ENCODE measurements at regions not wholly inside any gene's neighbourhood (a gene's known extent, or its start where the extent isn't known, plus 50 kb on each side); places are given as distances from the start of the nearest gene placed in this dataset.
"Not testable (repeated sequence)": the region's sequence is repeated elsewhere in the genome, so short reads cannot be mapped to it uniquely, and the experiment has no call there.

DNA sequence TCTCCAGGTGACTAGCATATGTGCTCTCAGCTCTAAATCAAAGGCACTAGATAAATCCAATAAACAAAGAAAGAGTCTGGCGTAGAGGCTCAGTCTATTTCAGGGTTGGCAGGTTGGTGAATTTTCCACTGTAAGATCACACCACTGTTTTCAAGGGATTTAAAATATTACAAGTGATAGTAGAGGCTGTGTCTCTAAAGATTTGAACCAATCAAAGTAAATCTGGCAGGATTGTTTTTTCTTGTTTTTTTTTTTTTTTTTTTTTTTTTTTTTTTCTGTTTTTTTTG, 67.4 kb downstream of the MRPL57 start:
- not testable (repeated sequence) for H3K36me3 ChIP-seq (ENCODE audit: insufficient read depth); H3K27ac ChIP-seq (ENCODE audit: low read depth); DNase-seq (ENCODE audit: extremely low spot score); H3K4me1 ChIP-seq (ENCODE audit: insufficient read depth); H3K4me3 ChIP-seq (ENCODE audit: low read depth, low read length)
- WGBS, result 33% methylated on average over 1 of the region's 1 CpG

DNA sequence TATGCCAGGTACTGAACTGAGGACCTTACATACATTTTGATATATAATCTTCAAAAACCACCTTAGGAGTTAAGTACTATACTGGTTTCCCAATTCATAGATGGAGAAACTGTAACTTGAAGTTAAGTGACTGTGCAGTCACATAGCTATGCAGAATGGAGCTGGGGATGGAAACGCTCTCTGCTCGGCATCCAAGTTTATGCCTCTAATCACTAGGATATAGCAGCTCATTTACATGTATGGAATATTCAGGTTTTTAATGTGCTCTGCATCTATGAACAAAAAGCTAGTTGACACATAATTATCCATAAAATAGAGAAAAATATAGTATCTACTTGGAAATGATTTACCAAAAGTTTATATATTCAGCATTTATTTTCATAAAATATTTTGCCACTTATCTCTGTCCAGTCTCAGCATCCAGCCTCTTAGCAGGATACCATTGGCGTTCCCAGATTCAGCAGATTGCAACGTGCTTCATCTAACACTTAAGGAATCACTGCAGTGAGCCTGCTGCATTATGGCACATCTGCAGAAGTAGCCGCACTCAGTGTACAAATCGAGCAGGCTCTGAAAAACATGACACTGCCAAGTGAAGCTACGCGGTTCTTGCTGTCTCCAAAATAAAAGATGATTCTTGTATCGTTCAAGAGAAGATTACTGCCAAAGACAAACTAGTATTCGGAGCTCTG, 70.4 kb downstream of the MRPL57 start:
- no peak overlapping the region for H3K27ac ChIP-seq (ENCODE audit: low read depth)

DNA sequence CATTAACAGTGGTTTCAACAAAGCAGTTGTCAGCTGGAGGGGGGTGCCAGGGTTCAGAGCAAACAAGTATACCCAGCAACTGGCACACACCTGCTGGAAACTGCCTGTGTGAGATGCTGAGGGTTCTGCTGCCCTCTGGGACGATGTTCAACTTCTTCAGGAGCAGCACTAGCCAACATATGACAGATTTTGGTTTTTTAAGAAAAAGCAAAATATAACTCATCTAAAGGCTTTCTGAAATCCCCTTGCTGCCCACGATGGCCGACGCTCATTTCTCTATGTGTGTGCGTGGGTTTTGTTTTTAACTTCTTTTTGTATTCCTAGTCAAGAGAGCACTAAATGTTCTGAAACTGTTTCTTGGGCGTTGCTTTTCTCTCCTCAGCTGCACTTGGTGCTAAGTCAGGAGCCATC, 79.9 kb downstream of the MRPL57 start:
- Histone ChIP-seq H3K36me3 (ENCODE audit: insufficient read depth) (no peaks in the 10 kb centered on the region), H3K27ac (ENCODE audit: low read depth) (no peak overlapping the region), H3K4me3 (ENCODE audit: low read depth, low read length) (no peak overlapping the region), H3K4me1 (ENCODE audit: insufficient read depth) (no peaks in the 10 kb centered on the region)
- 70% methylated on average over 6 of the region's 6 CpGs for WGBS
- no peak for DNase-seq (ENCODE audit: extremely low spot score)

More for the DNA sequence above, 70.4 kb downstream of the MRPL57 start:
- Histone ChIP-seq H3K4me1 (ENCODE audit: insufficient read depth) (no peaks in the 10 kb centered on the region), H3K36me3 (ENCODE audit: insufficient read depth) (no peaks in the 10 kb centered on the region), H3K4me3 (ENCODE audit: low read depth, low read length) (no peak overlapping the region)
- 65% methylated on average over 10 of the region's 10 CpGs for WGBS
- no peak for DNase-seq (ENCODE audit: extremely low spot score)

DNA sequence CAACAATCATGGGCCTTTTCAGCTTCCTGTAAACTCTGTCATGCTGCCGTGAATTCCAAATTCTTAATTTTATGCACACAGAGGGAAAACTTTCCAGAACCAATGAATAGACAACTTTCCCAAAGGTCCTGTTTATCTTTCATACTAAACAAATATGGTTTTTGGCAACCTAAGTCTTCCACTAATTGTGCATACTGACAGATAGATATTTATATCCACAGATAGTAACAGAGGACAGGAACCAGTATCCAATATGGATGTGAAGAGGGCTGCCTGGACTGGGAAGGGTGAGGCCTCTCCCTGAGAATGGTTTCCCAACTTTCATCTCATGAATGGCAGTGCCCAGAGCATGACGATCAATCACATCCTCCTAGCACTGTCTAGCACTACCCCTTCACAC, 80.4 kb downstream of the MRPL57 start:
- no peaks in the 10 kb centered on the region for H3K4me1 ChIP-seq (ENCODE audit: insufficient read depth)
- DNase-seq (ENCODE audit: extremely low spot score), result no peak
- no peaks in the 10 kb centered on the region for H3K36me3 ChIP-seq (ENCODE audit: insufficient read depth)
- no peak overlapping the region for H3K4me3 ChIP-seq (ENCODE audit: low read depth, low read length)
- WGBS, result 70% methylated on average over 2 of the region's 2 CpGs
- H3K27ac ChIP-seq (ENCODE audit: low read depth), result no peak overlapping the region

DNA sequence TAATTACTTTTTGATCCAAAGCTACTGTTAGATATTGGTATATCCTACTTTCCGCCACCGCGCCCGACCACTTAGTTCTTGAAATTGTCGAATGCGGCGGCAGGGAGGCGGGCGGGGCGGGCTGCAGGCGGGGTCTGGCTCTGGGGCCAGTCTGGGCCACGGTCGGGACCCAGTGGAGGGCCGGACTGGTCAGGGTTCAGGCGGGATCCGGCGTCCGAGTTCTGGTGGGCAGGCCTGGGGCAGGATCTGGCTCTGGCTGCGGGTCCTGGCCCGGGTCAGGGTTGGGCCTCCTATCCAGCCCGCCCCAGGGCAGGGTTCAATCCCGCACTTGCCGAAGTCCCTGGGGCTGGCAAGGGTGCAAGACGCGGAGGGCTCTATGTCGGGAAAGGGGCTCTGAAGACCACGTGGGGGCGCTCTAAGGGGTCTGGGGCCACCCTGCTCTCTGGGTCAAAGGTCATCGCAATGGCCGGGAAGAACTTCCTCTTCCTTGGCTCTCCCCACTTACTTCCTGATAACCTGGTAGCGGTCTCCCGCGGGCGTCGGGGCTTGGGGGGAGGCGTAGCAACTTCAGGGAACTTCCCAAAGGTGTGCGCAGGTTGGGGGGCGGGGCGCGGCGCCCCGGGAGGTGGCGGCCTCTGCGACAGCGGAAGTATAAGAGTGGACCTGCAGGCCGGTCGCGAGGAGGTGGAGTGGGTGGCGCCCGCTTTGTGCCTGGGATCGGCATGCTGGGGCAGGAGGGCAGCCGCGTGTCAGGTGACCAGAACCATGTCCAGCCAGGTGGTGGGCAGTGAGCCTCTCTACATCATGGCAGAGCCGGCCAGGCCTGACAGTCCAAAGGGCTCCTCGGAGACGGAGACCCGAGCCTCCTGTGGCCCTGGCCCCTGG, 83.4 kb downstream of the MRPL57 start:
- Histone ChIP-seq H3K36me3 (ENCODE audit: insufficient read depth) (no peaks in the 10 kb centered on the region), H3K4me3 (ENCODE audit: low read depth, low read length) (no peak overlapping the region), H3K4me1 (ENCODE audit: insufficient read depth) (no peaks in the 10 kb centered on the region), H3K27ac (ENCODE audit: low read depth) (no peak overlapping the region)
- 96% methylated on average over 57 of the region's 57 CpGs for WGBS
- DNase-seq (ENCODE audit: extremely low spot score), result no peak

DNA sequence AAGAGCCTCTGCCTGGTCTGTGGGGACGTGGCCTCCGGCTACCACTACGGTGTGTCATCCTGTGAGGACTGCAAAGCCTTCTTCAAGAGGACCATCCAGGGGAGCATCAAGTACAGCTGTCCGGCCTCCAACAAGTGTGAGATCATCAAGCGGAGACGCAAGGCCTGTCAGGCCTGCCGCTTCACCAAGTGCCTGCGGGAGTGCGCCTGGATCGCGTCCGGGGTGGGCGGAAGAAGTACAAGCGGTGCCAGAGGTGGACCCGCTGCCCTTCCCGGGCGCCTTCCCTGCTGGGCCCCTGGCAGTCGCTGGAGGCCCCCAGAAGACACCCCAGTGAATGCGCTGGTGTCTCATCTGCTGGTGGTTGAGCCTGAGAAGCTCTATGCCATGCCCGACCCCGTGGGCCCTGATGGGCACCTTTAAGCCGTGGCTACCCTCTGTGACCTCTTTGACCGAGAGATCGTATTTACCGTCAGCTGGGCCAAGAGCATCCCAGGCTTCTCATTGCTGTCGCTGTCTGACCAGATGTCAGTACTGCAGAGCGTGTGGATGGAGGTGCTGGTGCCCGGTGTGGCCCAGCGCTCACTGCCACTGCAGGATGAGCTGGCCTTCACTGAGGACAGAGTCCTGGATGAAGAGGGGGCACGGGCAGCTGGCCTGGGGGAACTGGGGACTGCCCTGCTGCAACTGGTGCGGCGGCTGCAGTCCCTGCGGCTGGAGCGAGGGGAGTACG, 84.3 kb downstream of the MRPL57 start:
- 95% methylated on average over 32 of the region's 35 CpGs for WGBS
- H3K27ac ChIP-seq (ENCODE audit: low read depth); DNase-seq (ENCODE audit: extremely low spot score); H3K4me1 ChIP-seq (ENCODE audit: insufficient read depth); H3K36me3 ChIP-seq (ENCODE audit: insufficient read depth); H3K4me3 ChIP-seq (ENCODE audit: low read depth, low read length): not testable (repeated sequence)

DNA sequence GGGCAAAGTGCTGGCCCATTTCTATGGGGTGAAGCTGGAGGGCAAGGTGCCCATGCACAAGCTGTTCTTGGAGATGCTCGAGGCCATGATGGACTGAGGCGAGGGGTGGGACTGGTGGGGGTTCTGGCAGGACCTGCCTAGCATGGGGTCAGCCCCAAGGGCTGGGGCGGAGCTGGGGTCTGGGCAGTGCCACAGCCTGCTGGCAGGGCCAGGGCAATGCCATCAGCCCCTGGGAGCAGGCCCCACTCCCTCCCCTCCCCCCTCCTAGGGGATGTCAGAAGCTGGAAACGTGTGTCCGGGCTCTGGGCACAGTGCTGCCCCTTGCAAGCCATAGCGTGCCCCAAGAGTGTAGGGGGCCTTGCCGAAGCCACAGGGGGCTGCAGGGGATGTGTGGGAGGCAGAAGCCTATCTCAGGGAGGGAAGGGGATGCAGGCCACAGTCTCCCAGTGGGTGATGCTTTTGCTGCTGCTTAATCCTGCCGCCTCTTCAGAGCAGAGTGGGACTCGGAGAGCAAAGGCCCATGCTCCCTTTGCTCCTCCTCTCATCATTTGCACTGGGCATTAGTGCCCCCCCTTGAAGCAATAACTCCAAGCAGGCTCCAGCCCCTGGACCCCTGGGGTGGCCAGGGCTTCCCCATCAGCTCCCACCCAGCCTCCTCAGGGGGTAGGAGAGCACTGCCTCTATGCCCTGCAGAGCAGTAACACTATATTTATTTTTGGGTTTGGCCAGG, 85.2 kb downstream of the MRPL57 start:
- not testable (repeated sequence) for H3K27ac ChIP-seq (ENCODE audit: low read depth); H3K4me1 ChIP-seq (ENCODE audit: insufficient read depth); DNase-seq (ENCODE audit: extremely low spot score); H3K4me3 ChIP-seq (ENCODE audit: low read depth, low read length); H3K36me3 ChIP-seq (ENCODE audit: insufficient read depth)
- 61% methylated on average over 3 of the region's 9 CpGs for WGBS

DNA sequence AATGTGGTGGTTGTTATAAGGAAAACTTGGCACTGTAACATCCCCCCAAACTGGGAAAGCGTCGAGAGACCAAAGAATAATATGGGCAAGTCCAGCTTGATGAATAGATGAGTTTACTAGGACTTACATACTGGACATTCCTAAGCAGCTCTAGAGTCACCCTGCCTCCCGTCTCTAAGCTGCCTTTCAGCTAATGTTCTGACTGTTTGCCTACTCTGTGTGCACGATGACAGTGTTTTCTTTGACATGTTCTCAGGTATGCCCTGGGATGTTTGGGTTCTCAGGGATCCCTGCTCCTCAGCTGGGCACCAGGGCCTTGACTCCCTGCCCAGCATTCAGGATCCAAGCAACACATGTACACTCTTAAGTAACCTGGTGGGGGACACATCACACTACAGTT, 87.5 kb downstream of the MRPL57 start:
- H3K4me1 ChIP-seq (ENCODE audit: insufficient read depth); DNase-seq (ENCODE audit: extremely low spot score); H3K27ac ChIP-seq (ENCODE audit: low read depth); H3K36me3 ChIP-seq (ENCODE audit: insufficient read depth); H3K4me3 ChIP-seq (ENCODE audit: low read depth, low read length): not testable (repeated sequence)
- WGBS, result 51% methylated on average over 3 of the region's 4 CpGs

DNA sequence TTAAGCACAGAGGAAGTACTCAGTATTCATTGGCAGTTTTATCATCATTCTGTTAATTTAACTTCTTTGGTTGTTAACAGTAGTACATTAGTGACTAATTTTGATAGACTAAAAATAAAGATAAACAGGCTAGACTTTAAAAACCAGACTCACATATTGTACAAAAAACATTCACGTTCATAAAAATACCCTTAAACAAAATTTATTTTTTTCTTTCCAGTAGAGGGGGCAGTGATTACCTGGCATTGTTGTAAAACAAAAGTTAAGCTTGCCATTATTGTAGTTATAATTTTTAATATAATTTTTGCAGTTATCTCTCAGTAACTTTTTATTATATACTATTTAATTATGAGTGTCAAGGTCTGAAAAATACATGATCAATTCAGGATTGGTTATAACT, 92.0 kb downstream of the MRPL57 start:
- H3K4me1 ChIP-seq (ENCODE audit: insufficient read depth); H3K4me3 ChIP-seq (ENCODE audit: low read depth, low read length); DNase-seq (ENCODE audit: extremely low spot score); H3K36me3 ChIP-seq (ENCODE audit: insufficient read depth); H3K27ac ChIP-seq (ENCODE audit: low read depth): not testable (repeated sequence)
- WGBS, result 17% methylated on average over 1 of the region's 1 CpG

DNA sequence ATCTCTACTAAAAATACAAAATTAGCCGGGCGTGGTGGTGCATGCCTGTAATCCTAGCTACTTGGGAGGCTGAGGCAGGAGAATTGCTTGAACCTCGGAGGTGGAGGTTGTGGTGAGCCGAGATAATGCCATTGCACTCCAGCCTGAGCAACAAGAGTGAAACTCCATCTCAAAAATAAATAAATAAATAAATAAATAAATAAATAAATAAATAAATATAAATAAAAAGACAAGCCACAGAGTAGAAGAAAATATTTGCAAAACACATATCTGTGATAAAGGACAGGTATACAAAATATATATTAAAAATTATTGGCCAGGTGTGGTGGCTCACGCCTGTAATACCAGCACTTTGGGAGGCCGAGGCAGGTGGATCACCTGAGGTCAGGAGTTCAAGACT, 96.0 kb downstream of the MRPL57 start:
- not testable (repeated sequence) for H3K36me3 ChIP-seq (ENCODE audit: insufficient read depth); H3K27ac ChIP-seq (ENCODE audit: low read depth); H3K4me3 ChIP-seq (ENCODE audit: low read depth, low read length); H3K4me1 ChIP-seq (ENCODE audit: insufficient read depth); DNase-seq (ENCODE audit: extremely low spot score)
- 94% methylated on average over 6 of the region's 6 CpGs for WGBS

DNA sequence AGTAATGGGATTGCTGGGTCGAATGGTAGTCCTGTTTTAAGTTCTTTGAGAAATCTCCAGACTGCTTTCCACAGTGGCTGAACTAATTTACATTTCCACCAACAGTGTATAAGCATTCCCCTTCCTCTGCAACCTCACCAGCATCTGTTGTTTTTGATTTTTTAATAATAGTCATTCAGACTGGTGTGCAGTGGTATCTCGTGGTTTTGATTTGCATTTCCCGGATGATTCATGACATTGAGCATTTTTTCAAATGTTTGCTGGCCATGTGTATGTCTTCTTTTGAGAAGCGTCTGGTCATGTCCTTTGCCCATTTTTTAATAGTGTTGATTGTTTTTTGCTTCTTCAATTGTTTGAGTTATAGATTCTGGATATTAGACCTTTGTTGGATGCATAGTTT, 98.0 kb downstream of the MRPL57 start:
- H3K36me3 ChIP-seq (ENCODE audit: insufficient read depth); H3K27ac ChIP-seq (ENCODE audit: low read depth); H3K4me1 ChIP-seq (ENCODE audit: insufficient read depth); H3K4me3 ChIP-seq (ENCODE audit: low read depth, low read length); DNase-seq (ENCODE audit: extremely low spot score): not testable (repeated sequence)
- 83% methylated on average over 4 of the region's 4 CpGs for WGBS

DNA sequence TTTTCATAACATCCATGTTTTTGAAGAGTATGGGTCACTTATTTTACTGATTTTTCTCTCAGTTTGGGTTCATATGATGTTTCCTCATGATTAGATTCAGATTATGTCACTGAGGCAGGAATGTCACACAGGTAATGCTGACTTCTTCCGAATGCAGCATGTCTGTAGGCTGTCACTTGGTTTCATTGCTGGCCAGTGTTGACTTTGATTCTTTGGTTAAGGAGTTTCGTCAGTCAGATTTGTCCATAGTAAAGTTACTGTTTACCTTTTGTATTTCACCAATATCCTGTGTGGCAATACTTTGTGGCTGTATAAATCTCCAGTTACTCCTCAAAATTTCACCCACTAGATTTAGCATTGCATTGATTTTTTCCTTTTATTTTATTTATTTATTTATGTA, 105.6 kb downstream of the MRPL57 start:
- Histone ChIP-seq H3K27ac (ENCODE audit: low read depth) (no peak overlapping the region), H3K36me3 (ENCODE audit: insufficient read depth) (no peaks in the 10 kb centered on the region), H3K4me3 (ENCODE audit: low read depth, low read length) (no peak overlapping the region), H3K4me1 (ENCODE audit: insufficient read depth) (no peaks in the 10 kb centered on the region)
- 89% methylated on average over 2 of the region's 2 CpGs for WGBS
- no peak for DNase-seq (ENCODE audit: extremely low spot score)

DNA sequence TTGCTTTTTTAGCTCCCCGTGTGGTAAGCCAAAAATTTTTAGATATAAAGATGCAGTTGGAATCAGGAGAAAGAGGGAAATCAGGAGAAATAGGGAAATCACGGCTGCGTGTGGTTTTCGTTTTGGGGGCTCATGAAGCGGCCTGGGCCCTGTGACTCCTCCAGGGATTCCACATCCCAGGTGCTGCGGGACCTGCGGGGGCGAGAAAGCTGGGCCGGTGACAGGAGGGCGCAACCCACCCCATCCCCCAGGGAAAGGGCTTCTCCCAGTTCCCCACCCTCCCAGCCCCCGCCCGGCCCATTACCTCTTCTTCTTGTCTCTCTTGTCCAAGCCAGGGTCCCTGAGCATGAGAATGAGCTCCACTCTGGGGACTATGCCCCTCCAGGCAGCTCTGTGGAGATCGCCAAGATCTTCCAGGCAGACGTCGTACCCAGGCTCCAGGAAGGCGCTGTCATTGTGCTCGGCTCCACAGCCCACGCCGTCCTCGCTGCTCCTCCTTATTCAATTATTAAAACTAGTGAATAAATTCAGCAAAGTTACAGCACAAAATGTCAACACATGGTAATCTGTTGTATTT, 111.0 kb downstream of the MRPL57 start:
- no peak for DNase-seq (ENCODE audit: extremely low spot score)
- Histone ChIP-seq H3K27ac (ENCODE audit: low read depth) (no peak overlapping the region), H3K4me3 (ENCODE audit: low read depth, low read length) (no peak overlapping the region), H3K36me3 (ENCODE audit: insufficient read depth) (no peaks in the 10 kb centered on the region), H3K4me1 (ENCODE audit: insufficient read depth) (no peaks in the 10 kb centered on the region)
- 84% methylated on average over 20 of the region's 20 CpGs for whole genome bisulfite sequencing

Measured in urinary bladder (tissue), 3 donors.